Dendritic cell treated with granulocyte-macrophage colony-stimulating factor and Interleukin-4, amounts not matched to agents 40 ng/mL and 50 ng/mL, for 4 days (primary cell): ENCODE measurements at regions not wholly inside any gene's neighbourhood (a gene's known extent, or its start where the extent isn't known, plus 50 kb on each side); places are given as distances from the start of the nearest gene placed in this dataset.
"Not testable (repeated sequence)": the region's sequence is repeated elsewhere in the genome, so short reads cannot be mapped to it uniquely, and the experiment has no call there.

Source experiments
- H3K27ac Mint-ChIP-seq: one replicate; pipeline ENCODE4 v1.8.0; 2022; ENCODE audit warnings: mild to moderate bottlenecking, mixed read lengths
- H3K27me3 Mint-ChIP-seq: one replicate; pipeline ENCODE4 v1.8.0; 2022; ENCODE audit warnings: mild to moderate bottlenecking, mixed read lengths
- H3K36me3 Mint-ChIP-seq: one replicate; pipeline ENCODE4 v1.8.0; 2022; ENCODE audit warnings: low read depth, mixed read lengths
- H3K4me1 Mint-ChIP-seq: one replicate; pipeline ENCODE4 v1.8.0; 2022; ENCODE audit warnings: low read depth, mixed read lengths
- H3K4me3 Mint-ChIP-seq: one replicate; pipeline ENCODE4 v1.8.0; 2022; ENCODE audit warnings: mild to moderate bottlenecking, moderate library complexity, mixed read lengths
- H3K9me3 Mint-ChIP-seq: one replicate; pipeline ENCODE4 v1.8.0; 2022; ENCODE audit warnings: mixed read lengths
- intact Hi-C: fragments of 100-400 bp; cut with micrococcal nuclease; formaldehyde crosslinking; loops from one replicate; pipeline ENCODE4 v1.15.0; 2022

DNA sequence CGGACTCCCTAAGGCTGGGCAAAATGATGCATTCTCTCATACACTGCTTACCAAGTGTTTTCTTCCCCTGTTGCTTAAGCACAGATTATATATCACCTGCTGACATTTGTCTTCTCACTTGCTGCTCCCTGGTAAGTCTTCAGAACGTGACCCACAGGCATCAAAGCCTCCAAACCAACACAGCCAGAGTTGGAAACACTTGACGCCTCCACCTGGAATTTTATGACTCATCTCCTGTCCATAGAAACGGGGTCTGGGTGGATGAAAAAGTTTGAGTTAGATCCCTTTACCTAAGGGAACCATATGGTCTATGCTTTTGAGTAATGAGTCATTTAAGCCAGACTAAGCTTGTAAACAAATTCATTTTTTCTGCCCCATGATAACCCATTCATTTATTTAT, 251.6 kb downstream of the USP46 start:
- Mint-ChIP-seq H3K27ac (no peak overlapping the region), H3K36me3 (no peaks in the 10 kb centered on the region), H3K9me3 (peaks cover 41% of the 10 kb centered on the region), H3K4me3 (no peak overlapping the region), H3K27me3 (no peaks in the 10 kb centered on the region), H3K4me1 (no peaks in the 10 kb centered on the region)
- intact Hi-C loops = no loop called here

DNA sequence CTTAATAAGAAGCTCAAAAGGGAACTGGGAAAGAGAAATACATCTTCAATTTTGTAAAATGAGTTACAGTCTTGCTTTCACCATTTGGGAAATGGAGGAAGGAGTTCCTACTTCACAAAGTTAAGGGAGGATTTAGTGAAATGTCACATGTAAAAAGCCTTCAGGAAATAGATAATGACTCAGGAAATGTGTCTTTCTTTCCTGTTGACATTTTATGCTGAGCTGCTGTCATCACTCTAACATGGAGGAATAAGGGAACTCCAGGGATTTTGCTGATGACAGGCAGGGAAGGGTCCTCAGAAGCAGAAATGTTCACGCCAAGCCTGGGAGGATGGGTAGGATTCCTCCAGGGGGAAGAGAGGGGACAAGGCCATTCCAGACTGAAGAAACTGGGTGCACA, 251.1 kb downstream of the USP46 start:
- Mint-ChIP-seq H3K27ac (no peak overlapping the region), H3K27me3 (no peaks in the 10 kb centered on the region), H3K4me1 (no peaks in the 10 kb centered on the region), H3K9me3 (peaks cover 45% of the 10 kb centered on the region), H3K4me3 (no peak overlapping the region), H3K36me3 (no peaks in the 10 kb centered on the region)
- intact Hi-C loops = no loop called here

DNA sequence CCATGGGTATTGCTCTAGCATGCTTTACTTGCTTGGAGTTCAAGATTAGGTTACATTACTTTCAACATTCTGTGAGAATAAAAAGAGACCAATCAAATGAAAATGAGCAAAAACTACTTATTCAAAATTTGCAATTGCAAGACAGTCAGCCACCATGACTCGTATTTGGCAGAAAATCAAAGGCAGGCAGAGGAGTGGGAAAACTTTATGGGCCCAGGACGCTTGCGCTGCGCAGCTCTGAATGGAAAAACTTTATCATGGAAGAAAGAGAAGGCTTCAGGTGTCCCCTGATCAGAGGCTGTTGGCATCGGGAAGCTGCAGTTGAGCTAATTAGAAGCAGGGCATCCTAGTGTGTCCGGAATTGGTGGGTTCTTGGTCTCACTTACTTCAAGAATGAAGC, 250.6 kb downstream of the USP46 start:
- no peaks in the 10 kb centered on the region for H3K27me3 Mint-ChIP-seq
- no peak overlapping the region for H3K4me3 Mint-ChIP-seq
- peaks cover 50% of the 10 kb centered on the region for H3K9me3 Mint-ChIP-seq
- H3K27ac Mint-ChIP-seq = no peak overlapping the region
- no peaks in the 10 kb centered on the region for H3K4me1 Mint-ChIP-seq
- H3K36me3 Mint-ChIP-seq = no peaks in the 10 kb centered on the region
- intact Hi-C loops = no loop called here

DNA sequence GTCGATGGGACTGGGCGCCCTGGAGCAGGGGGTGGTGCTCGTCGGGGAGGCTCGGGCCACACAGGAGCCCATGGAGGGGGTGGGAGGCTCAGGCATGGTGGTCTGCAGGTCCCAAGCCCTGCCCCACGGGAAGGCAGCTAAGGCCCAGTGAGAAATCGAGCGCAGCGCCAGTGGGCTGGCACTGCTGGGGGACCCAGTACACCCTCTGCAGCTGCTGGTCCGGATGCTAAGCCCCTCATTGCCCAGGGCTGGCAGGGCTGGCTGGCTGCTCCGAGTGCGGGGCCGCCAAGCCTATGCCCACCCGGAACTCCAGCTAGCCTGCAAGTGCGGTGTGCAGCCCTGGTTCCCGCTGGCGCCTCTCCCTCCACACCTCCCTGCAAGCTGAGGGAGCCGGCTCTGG, 249.3 kb downstream of the USP46 start:
- H3K27ac Mint-ChIP-seq, H3K36me3 Mint-ChIP-seq, H3K27me3 Mint-ChIP-seq, intact Hi-C loops, H3K4me1 Mint-ChIP-seq, H3K4me3 Mint-ChIP-seq: not testable (repeated sequence)
- H3K9me3 Mint-ChIP-seq = peaks cover 54% of the 10 kb centered on the region

DNA sequence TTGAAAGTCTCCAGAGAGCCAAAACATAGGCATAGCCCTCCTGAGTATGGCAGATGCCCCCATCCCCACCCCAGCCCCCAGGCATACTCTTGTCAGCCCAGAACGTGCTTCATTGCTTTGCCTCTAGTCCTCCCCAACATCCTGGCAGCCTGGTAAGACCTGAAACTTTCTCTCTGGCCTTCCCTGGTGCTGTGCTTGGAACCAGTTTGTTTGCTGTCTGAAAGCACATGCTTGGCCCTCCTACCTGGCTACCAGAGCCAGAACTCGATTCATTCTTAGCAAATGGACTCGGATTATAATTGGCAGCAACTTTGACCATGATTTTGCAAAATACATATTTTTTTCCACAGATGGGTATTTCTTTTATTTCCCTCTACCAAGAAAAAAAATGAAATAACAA, 248.1 kb downstream of the USP46 start:
- no peak overlapping the region for H3K27ac Mint-ChIP-seq
- intact Hi-C loops = no loop called here
- H3K4me3 Mint-ChIP-seq = no peak overlapping the region
- H3K27me3 Mint-ChIP-seq = no peaks in the 10 kb centered on the region
- peaks cover 54% of the 10 kb centered on the region for H3K9me3 Mint-ChIP-seq
- no peaks in the 10 kb centered on the region for H3K36me3 Mint-ChIP-seq
- no peaks in the 10 kb centered on the region for H3K4me1 Mint-ChIP-seq

DNA sequence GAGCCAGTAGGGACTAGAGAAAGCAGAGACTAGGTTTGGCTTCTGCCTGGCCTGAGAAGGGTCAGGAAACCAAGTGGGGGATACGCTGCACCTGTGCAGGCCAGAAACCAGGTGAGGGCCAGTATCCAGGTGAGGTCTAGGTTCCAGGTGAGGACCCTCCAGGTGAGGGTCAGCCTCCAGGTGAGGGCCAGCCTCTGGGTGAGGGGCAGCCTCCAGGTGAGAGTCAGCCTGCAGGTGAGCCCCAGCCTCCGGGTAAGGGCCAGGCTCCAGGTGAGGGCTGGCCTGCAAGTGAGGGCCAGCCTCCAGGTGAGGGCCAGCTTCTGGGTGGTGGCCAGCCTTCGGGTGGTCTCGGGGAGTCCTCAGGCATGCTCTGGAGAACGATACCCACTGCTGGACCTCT, 238.8 kb downstream of the USP46 start:
- Mint-ChIP-seq H3K9me3 (no peaks in the 10 kb centered on the region), H3K27ac (no peak overlapping the region), H3K4me1 (no peaks in the 10 kb centered on the region), H3K4me3 (no peak overlapping the region), H3K36me3 (no peaks in the 10 kb centered on the region), H3K27me3 (no peaks in the 10 kb centered on the region)
- intact Hi-C loops = no loop called here

DNA sequence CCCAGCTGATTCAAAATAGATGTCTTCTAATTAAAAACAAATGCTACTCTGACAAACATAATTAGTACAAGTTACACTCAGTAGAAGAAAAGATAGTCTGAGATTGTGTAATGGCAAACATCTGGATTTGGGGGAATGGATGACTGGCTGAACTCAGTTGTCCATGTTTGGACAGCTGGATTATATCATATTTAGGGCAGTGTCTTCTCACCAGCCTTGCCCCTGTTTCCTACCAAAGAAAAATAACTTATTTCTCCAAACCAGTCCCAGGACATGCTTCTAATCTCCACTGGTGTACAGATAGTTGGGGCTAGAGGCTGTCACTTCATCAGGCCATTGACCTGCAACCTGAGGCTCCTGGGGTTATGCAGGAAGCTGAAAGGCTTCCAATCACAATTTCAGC, 237.3 kb downstream of the USP46 start:
- H3K4me3 Mint-ChIP-seq = no peak overlapping the region
- H3K4me1 Mint-ChIP-seq = no peaks in the 10 kb centered on the region
- no peaks in the 10 kb centered on the region for H3K36me3 Mint-ChIP-seq
- intact Hi-C loops = no loop called here
- H3K9me3 Mint-ChIP-seq = no peaks in the 10 kb centered on the region
- no peak overlapping the region for H3K27ac Mint-ChIP-seq
- H3K27me3 Mint-ChIP-seq = no peaks in the 10 kb centered on the region

DNA sequence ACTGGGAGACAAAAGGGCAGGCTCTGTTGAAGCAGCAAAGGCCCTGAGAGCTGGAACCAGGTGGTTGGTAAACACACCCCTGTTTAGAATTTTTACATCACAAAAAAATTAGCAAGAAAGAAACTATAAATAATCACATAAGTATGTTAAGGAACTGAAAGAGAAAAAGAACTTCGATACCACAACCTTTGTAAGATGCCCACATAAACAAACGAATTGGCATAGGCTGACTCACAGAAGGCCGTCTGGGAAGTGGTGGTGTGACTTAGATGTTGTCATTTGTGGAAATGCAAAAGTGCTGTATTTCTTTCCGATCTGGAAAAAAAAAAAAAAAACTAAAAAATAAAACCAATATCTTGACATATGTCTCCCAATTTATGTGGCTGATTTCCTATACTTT, 235.1 kb downstream of the USP46 start:
- no peaks in the 10 kb centered on the region for H3K4me1 Mint-ChIP-seq
- intact Hi-C loops = no loop called here
- H3K36me3 Mint-ChIP-seq = no peaks in the 10 kb centered on the region
- no peaks in the 10 kb centered on the region for H3K27me3 Mint-ChIP-seq
- no peak overlapping the region for H3K4me3 Mint-ChIP-seq
- H3K27ac Mint-ChIP-seq = no peak overlapping the region
- H3K9me3 Mint-ChIP-seq = no peaks in the 10 kb centered on the region

DNA sequence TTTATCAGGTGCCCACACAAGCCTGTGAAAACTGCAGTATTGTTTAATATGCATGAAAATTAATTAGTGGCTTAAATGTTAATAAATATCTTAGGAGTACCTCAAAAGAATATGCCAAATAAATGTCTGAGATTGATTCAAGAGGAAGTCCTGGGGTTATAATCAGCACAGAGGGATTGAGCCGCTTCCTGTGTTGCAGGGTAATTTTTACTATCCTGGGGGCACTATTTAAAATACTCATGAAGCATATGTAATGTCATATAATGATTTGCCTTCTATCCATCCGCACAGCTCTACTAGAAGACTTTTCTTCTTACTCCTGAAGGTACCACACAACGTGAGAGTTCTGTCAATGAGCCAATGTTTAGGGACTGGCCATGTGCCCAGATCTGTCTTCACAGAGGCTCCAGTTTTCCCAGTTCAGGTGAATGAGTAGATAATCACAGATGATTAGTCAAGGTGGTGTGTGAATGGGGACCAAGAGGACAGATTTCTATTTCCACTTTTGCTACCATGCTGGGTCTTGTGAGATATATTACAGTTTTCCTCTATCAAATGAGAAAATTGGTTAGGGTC, 233.3 kb downstream of the USP46 start:
- no peaks in the 10 kb centered on the region for H3K27me3 Mint-ChIP-seq
- no peaks in the 10 kb centered on the region for H3K36me3 Mint-ChIP-seq
- no peak overlapping the region for H3K4me3 Mint-ChIP-seq
- intact Hi-C loops = no loop called here
- H3K4me1 Mint-ChIP-seq = no peaks in the 10 kb centered on the region
- peaks cover 8% of the 10 kb centered on the region for H3K9me3 Mint-ChIP-seq
- H3K27ac Mint-ChIP-seq = no peak overlapping the region

DNA sequence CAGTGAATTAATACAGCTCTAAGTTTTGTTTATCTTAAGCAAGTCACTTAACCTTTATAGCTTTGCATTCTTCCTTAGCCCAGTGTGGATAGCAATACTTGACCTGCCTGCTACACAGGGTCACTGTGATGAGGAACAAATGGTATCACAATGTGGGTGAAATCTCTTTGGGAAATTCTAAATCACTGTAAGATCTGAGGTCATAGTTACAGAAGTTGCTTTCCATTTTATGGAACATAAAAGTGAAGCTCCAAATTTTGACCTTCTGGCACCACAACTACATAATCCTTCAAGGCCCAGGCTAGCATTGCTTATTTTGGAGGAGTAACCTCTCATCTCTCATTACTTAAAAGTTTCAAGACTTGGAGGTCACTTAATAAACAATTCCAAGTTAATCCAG, 227.7 kb downstream of the USP46 start:
- Mint-ChIP-seq H3K27ac (no peak overlapping the region), H3K27me3 (no peaks in the 10 kb centered on the region), H3K4me3 (no peak overlapping the region), H3K36me3 (no peaks in the 10 kb centered on the region), H3K4me1 (no peaks in the 10 kb centered on the region), H3K9me3 (peaks cover 29% of the 10 kb centered on the region)
- intact Hi-C loops = no loop called here

DNA sequence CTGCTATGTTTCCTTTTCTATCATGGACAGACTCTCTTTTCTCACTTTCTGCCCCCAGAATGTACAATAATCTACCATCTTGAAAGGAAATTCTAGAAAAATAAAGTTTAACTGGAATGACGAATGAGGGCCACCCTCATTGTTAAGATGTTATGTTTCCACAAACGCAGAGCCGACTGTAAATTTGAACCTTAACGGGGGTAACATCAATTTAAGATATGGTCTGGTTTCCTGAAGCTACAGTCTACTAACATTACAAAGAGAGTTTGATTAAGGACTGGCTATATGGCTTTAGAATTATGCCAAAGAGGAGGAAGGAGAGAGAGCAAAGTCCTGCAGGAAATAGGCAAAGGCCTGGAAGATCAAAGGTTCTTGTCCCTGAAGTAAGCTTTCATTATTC, 227.2 kb downstream of the USP46 start:
- H3K36me3 Mint-ChIP-seq = no peaks in the 10 kb centered on the region
- no peak overlapping the region for H3K4me3 Mint-ChIP-seq
- H3K27me3 Mint-ChIP-seq = no peaks in the 10 kb centered on the region
- H3K27ac Mint-ChIP-seq = no peak overlapping the region
- peaks cover 32% of the 10 kb centered on the region for H3K9me3 Mint-ChIP-seq
- no peaks in the 10 kb centered on the region for H3K4me1 Mint-ChIP-seq
- intact Hi-C loops = no loop called here

DNA sequence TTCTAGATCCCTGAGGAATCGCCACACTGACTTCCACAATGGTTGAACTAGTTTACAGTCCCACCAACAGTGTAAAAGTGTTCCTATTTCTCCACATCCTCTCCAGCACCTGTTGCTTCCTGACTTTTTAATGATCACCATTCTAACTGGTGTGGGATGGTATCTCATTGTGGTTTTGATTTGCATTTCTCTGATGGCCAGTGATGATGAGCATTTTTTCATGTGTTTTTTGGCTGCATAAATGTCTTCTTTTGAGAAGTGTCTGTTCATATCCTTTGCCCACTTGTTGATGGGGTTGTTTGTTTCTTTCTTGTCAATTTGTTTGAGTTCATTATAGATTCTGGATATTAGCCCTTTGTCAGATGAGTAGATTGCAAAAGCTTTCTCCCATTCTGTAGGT, 216.6 kb downstream of the USP46 start:
- H3K9me3 Mint-ChIP-seq = peaks cover 30% of the 10 kb centered on the region
- H3K36me3 Mint-ChIP-seq, H3K4me3 Mint-ChIP-seq, H3K4me1 Mint-ChIP-seq, H3K27me3 Mint-ChIP-seq, intact Hi-C loops, H3K27ac Mint-ChIP-seq: not testable (repeated sequence)

DNA sequence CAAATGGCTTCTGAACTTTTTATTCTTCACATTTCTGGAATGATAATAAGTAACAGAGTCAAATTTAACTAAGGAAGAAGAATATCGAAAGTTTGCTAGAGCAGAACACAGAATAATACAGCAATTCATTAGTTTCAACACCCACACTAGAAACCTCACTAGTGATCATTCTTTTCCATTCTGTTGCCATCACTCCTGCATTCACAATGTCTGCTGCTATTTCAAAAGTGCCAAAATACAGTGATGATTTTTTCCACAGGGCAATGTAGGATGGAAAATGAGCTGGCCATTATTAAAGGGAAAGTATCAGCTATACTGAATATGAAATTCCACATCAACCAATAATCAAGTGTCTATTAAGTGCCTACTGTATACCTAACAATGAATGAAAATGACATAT, 186.7 kb downstream of the USP46 start:
- no peaks in the 10 kb centered on the region for H3K27me3 Mint-ChIP-seq
- H3K9me3 Mint-ChIP-seq = no peaks in the 10 kb centered on the region
- no peak overlapping the region for H3K4me3 Mint-ChIP-seq
- H3K27ac Mint-ChIP-seq = no peak overlapping the region
- H3K4me1 Mint-ChIP-seq = no peaks in the 10 kb centered on the region
- no peaks in the 10 kb centered on the region for H3K36me3 Mint-ChIP-seq
- intact Hi-C loops = no loop called here

DNA sequence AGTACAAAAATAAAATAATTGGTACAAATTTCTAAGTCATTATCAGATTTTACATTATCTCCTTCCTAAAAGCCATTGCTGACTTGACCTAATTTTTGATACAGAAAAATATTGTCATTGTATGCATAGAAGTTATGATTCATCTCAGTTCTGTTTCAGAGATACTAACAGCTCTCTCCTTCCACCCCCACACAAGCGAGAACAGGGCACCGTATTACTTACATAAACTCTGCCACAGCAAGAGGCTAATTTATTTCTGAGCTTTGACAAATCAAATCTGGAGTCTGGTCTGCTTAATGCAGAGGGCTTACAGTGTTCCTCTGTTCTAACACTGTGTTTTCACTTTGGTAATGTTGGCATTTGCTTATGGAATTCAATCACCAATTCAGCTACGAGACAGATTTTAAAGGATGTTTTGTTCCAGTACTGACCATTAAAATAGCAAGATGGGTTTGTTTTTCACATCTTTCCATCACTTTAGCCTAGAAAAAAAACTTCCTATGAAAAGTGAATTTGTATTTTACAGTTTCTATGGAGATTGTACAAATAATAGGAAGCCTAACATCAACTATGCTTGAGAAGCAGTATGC, 181.8 kb downstream of the USP46 start:
- intact Hi-C loops = no loop called here
- Mint-ChIP-seq H3K4me1 (no peaks in the 10 kb centered on the region), H3K27ac (no peak overlapping the region), H3K36me3 (no peaks in the 10 kb centered on the region), H3K27me3 (no peaks in the 10 kb centered on the region), H3K4me3 (no peak overlapping the region), H3K9me3 (no peaks in the 10 kb centered on the region)

DNA sequence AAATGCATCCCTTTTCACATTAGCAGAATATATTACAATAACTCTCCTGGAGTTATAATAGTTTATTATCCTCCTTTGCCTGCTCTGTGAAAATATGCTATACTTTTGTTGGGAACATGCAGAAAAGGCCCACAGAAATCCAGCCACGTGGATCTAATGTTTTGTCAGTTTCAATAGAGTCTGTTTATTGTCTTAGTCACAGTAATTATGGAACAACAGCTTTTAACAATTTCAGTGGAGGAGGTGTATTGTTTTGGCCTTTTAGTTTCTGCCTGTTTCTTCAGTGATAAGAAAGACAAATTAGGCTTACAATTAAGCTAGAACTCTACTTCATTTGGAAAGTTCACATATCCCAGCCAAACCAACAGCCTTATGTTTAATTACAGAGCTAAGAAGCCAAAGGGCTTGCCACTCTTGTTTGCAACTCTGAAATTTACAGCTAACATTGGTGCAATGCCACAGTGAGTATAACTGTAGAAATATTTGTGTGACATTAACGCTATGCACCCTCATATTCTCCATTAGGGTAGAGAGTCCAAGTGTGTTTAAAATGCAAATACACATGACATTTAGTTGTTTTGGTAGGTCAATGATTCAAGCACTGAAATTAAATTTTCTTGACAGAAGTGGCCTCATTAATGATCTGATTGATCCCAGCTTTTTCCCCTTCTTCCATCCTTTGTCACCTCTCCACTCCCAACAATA, 175.8 kb downstream of the USP46 start:
- Mint-ChIP-seq H3K9me3 (peaks cover 6% of the 10 kb centered on the region), H3K4me3 (no peak overlapping the region), H3K36me3 (no peaks in the 10 kb centered on the region), H3K27me3 (no peaks in the 10 kb centered on the region), H3K4me1 (no peaks in the 10 kb centered on the region), H3K27ac (no peak overlapping the region)
- intact Hi-C loops = no loop called here
